Natural killer cell (primary cell): ENCODE measurements at regions not wholly inside any gene's neighbourhood (a gene's known extent, or its start where the extent isn't known, plus 50 kb on each side); places are given as distances from the start of the nearest gene placed in this dataset.

Experiments
- ATAC-seq, 3 donors: fragments of 150-1000 bp in 2 of 3; fragments of 200-7000 bp in 1 of 3; cut with Tn5 transposase; 1 replicate in 1 of 3; 2 replicates in 2 of 3; pipeline ENCODE4 v1.10.0; 2021; ENCODE audit warnings: mild to moderate bottlenecking in 2 of 3, moderate library complexity in 2 of 3
- DNase-seq, 2 donors: peaks; one replicate each; pipeline versions ENCODE4 v3.0.0 to v3.0.0-alpha.2; 2013 to 2021; ENCODE audit warnings: mixed read lengths in 1 of 2
- H3K27ac ChIP-seq: one replicate; pipeline ENCODE4 v1.5.1; 2013; ENCODE audit warnings: mild to moderate bottlenecking, low read length
- H3K27me3 ChIP-seq: one replicate; pipeline ENCODE4 v1.6.1; 2013; ENCODE audit warnings: low read length; ENCODE audit not compliant: control insufficient read depth, insufficient read depth
- H3K36me3 ChIP-seq: one replicate; pipeline ENCODE4 v1.6.1; 2013; ENCODE audit warnings: low read length; ENCODE audit not compliant: control insufficient read depth, insufficient read depth
- H3K4me1 ChIP-seq: one replicate; pipeline ENCODE4 v1.6.1; 2013; ENCODE audit warnings: low read length; ENCODE audit not compliant: control insufficient read depth, insufficient read depth
- H3K4me3 ChIP-seq: one replicate; pipeline ENCODE4 v1.5.1; 2013; ENCODE audit warnings: low read length
- H3K9me3 ChIP-seq: one replicate; pipeline ENCODE4 v1.6.1; 2013; ENCODE audit warnings: low read length; ENCODE audit not compliant: control insufficient read depth, insufficient read depth
- H3K27ac Mint-ChIP-seq, 2 donors: one replicate each; pipeline ENCODE4 v1.8.0; 2022; ENCODE audit warnings: mild to moderate bottlenecking in 2 of 2, mixed read lengths in 2 of 2, moderate library complexity in 1 of 2
- H3K27me3 Mint-ChIP-seq, 2 donors: one replicate each; pipeline ENCODE4 v1.8.0; 2022; ENCODE audit warnings: low read depth in 2 of 2, mixed read lengths in 2 of 2
- H3K36me3 Mint-ChIP-seq: one replicate; pipeline ENCODE4 v1.8.0; 2022; ENCODE audit warnings: mixed read lengths
- H3K4me1 Mint-ChIP-seq, 2 donors: one replicate each; pipeline ENCODE4 v1.8.0; 2022; ENCODE audit warnings: mixed read lengths in 2 of 2
- H3K4me3 Mint-ChIP-seq: one replicate; pipeline ENCODE4 v1.8.0; 2022; ENCODE audit warnings: mild to moderate bottlenecking, moderate library complexity, mixed read lengths
- H3K9me3 Mint-ChIP-seq, 2 donors: one replicate each; pipeline ENCODE4 v1.8.0; 2022; ENCODE audit warnings: mixed read lengths in 2 of 2
- WGBS: methylation state at CpG from one replicate; pipeline ENCODE4 v1.1.7; 2013; ENCODE audit warnings: missing lambda C conversion rate; ENCODE audit not compliant: insufficient coverage; 5-methylcytosine and 5-hydroxymethylcytosine counted together
- intact Hi-C: fragments of 100-400 bp; cut with micrococcal nuclease; formaldehyde crosslinking; loops from one replicate; pipeline ENCODE4 v1.14.2; 2022
- TF ChIP-seq, protein P1 (sequence below): fragments of 200-600 bp; IDR thresholded peaks from one replicate; pipeline ENCODE4 v1.8.0; 2022; ENCODE audit warnings: antibody characterized with exemption

DNA sequence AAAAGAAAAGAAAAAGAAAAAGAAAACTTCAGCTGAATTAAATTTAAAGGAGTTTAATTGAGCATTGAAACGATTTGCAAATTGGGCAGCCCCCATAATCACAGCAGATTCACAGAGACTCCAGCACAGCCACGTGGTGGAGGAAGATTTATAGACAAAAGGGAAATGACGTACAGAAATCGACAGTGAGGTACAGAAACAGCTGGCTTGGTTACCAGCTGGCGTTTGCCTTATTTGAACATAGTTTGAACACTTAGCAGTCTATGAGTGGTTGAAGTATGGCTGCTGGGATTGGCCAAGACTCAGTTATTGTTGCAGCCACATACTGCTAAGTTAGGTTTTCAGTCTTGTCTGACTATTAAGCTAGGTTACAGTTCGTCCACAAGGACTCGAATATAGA lies 312.2 kb upstream of the SLC14A2 start:
- TF ChIP-seq, protein P1, sequence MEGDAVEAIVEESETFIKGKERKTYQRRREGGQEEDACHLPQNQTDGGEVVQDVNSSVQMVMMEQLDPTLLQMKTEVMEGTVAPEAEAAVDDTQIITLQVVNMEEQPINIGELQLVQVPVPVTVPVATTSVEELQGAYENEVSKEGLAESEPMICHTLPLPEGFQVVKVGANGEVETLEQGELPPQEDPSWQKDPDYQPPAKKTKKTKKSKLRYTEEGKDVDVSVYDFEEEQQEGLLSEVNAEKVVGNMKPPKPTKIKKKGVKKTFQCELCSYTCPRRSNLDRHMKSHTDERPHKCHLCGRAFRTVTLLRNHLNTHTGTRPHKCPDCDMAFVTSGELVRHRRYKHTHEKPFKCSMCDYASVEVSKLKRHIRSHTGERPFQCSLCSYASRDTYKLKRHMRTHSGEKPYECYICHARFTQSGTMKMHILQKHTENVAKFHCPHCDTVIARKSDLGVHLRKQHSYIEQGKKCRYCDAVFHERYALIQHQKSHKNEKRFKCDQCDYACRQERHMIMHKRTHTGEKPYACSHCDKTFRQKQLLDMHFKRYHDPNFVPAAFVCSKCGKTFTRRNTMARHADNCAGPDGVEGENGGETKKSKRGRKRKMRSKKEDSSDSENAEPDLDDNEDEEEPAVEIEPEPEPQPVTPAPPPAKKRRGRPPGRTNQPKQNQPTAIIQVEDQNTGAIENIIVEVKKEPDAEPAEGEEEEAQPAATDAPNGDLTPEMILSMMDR, result no peak
- Histone ChIP-seq H3K4me3 (no peak overlapping the region), H3K36me3 (no peaks in the 10 kb centered on the region), H3K9me3 (no peaks in the 10 kb centered on the region), H3K27ac (no peak overlapping the region), H3K27me3 (peaks cover 2% of the 10 kb centered on the region), H3K4me1 (no peaks in the 10 kb centered on the region)
- Mint-ChIP-seq H3K27me3 (peaks cover 3 to 6% of the 10 kb centered on the region in 2 donors), H3K36me3 (no peaks in the 10 kb centered on the region), H3K27ac (no peak overlapping the region), H3K9me3 (no peaks in the 10 kb centered on the region), H3K4me3 (no peak overlapping the region), H3K4me1 (no peaks in the 10 kb centered on the region)
- intact Hi-C loops, result no loop called here
- no peak for ATAC-seq
- 51% methylated on average over 7 of the region's 7 CpGs for WGBS
- DNase-seq, result no peak

DNA sequence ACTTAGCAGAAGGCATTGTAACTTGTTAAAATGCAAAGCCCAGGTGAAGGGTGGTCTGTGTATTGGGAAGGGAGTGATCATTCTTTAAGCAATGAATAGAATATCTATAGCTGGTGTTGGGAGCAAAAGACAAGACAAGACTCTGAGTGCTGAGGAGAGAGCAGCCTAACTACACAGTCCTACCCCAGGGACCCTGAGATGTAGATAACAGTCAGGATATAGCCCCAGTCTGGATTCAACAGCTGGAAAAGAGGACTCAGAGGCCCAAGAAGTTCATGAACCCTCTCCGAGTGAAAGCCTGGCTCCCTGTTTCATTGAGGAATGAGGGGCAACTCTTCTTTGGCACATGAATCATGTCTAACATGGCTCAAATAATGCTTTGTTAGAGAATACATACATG lies 310.7 kb upstream of the SLC14A2 start:
- whole genome bisulfite sequencing, result 85% methylated on average over 1 of the region's 1 CpG
- no peak for ATAC-seq

DNA sequence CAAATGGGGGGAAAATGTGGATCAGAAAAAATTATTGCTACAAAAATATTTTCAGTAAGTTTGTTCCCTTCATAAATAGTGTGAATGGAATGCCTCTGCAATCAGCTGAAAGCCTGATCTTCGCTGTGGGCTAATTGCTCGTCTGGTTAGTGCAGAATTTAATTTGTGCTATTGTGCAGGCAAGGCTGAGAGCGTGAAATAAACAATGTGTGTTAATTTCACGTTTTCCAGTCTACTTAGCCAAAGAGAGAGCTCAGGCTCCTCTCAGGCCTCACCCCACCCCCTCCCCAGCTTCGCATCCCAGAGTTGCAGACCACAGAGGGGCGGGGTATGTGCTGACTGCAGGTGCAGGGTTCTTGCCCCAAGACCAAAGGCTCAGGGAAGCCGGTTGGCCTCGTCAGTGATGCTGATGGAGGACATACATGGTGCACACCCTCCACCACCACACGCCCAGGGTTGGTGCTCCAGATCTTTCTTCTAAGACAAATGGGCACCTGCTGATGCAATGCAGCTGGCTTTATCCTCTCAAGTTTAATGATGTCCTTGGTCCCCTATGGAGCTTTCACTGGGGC lies 302.6 kb upstream of the SLC14A2 start:
- Mint-ChIP-seq H3K9me3 (no peaks in the 10 kb centered on the region), H3K27me3 (peaks cover 7 to 14% of the 10 kb centered on the region in 2 donors), H3K4me1 (no peaks in the 10 kb centered on the region), H3K4me3 (no peak overlapping the region), H3K27ac (no peak overlapping the region), H3K36me3 (no peaks in the 10 kb centered on the region)
- H3K27me3 ChIP-seq, result no peaks in the 10 kb centered on the region
- H3K36me3 ChIP-seq, result no peaks in the 10 kb centered on the region
- no peaks in the 10 kb centered on the region for H3K9me3 ChIP-seq
- H3K4me1 ChIP-seq, result no peaks in the 10 kb centered on the region
- WGBS, result 85% methylated on average over 9 of the region's 9 CpGs
- no peak overlapping the region for H3K27ac ChIP-seq
- intact Hi-C loops, result no loop called here
- DNase-seq (no peak), ATAC-seq (no peak)
- no peak overlapping the region for H3K4me3 ChIP-seq
- TF ChIP-seq, protein P1, result no peak

More for the DNA sequence above, 310.7 kb upstream of the SLC14A2 start:
- Histone ChIP-seq H3K27me3 (peaks cover 2% of the 10 kb centered on the region), H3K4me1 (no peaks in the 10 kb centered on the region), H3K27ac (no peak overlapping the region), H3K9me3 (no peaks in the 10 kb centered on the region), H3K36me3 (no peaks in the 10 kb centered on the region), H3K4me3 (no peak overlapping the region)
- no peaks in the 10 kb centered on the region for H3K36me3 Mint-ChIP-seq
- TF ChIP-seq, protein P1, result no peak
- no peaks in the 10 kb centered on the region for H3K9me3 Mint-ChIP-seq
- H3K27ac Mint-ChIP-seq, result no peak overlapping the region
- intact Hi-C loops, result no loop called here
- H3K27me3 Mint-ChIP-seq, result peaks cover 3 to 12% of the 10 kb centered on the region in 2 donors
- H3K4me1 Mint-ChIP-seq, result no peaks in the 10 kb centered on the region
- no peak overlapping the region for H3K4me3 Mint-ChIP-seq
- DNase-seq, result no peak

DNA sequence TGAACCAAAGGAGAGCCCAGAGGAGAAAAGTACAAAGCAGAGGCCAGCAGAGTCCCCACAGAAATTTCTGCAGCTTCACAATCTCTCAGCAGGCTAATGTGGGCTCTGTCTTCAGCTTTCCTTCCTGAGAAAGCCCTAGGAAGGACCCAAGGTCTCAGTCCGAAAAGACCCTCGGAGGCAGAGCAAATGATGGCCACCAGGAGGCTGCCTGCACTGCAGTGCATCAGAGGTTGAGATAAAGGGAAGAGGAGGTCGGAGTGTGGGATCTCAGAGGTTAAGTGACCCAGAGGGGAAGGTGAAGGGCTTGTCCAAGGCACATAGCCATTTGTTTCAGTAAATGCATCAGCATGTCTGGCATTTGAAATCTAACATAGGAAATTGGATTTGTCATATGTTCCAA lies 299.1 kb upstream of the SLC14A2 start:
- ATAC-seq, result no peak
- WGBS, result 89% methylated on average over 3 of the region's 3 CpGs
- Mint-ChIP-seq H3K27ac (no peak overlapping the region), H3K4me3 (no peak overlapping the region), H3K9me3 (no peaks in the 10 kb centered on the region), H3K27me3 (peaks cover 4 to 20% of the 10 kb centered on the region in 2 donors), H3K4me1 (no peaks in the 10 kb centered on the region), H3K36me3 (no peaks in the 10 kb centered on the region)
- Histone ChIP-seq H3K27me3 (no peaks in the 10 kb centered on the region), H3K9me3 (no peaks in the 10 kb centered on the region), H3K27ac (no peak overlapping the region), H3K4me3 (no peak overlapping the region), H3K4me1 (no peaks in the 10 kb centered on the region), H3K36me3 (no peaks in the 10 kb centered on the region)
- intact Hi-C loops, result no loop called here
- TF ChIP-seq, protein P1, result no peak
- DNase-seq, result no peak
